ENCODE measurements at regions not wholly inside any gene's neighbourhood (a gene's known extent, or its start where the extent isn't known, plus 50 kb on each side); places are given as distances from the start of the nearest gene placed in this dataset.

- TF ChIP-seq ZNF350 (CRISPR knock-in tag; IDR thresholded peaks at IDR 0.05; ENCODE audit: borderline replicate concordance, low read depth) (no peak), ZNF230 (CRISPR knock-in tag; IDR thresholded peaks at IDR 0.05) (no peak)
Observed at GRCh38 chr4:166182145-166182544, 309.1 kb downstream of the TLL1 start (continued).

- H3K9ac ChIP-seq (ENCODE audit: insufficient read depth, low read depth, low read length): no peak overlapping the region
- no TSS peak for BruUV-seq (replicated peaks)
- in situ Hi-C loops (cut with HindIII; ENCODE audit: extremely low pct_ligation_motif_present, low pct_unique_long_range_greater_than_20kb) (no loop called here), intact Hi-C loops (cut with micrococcal nuclease; ENCODE audit: unreplicated experiment) (no loop called here)
- POLR2A ChIA-PET: no interaction called here
- no peak overlapping the region for H3K4me2 ChIP-seq (ENCODE audit: low read depth, low read length)
- TF ChIP-seq KDM5B (CRISPR knock-in tag; IDR thresholded peaks at IDR 0.05; ENCODE audit: borderline replicate concordance) (no peak), ZNF780A (CRISPR knock-in tag; IDR thresholded peaks at IDR 0.05) (no peak), ZBTB4 (CRISPR knock-in tag; IDR thresholded peaks at IDR 0.05; ENCODE audit: borderline replicate concordance) (no peak), CBX2 (IDR thresholded peaks at IDR 0.05; ENCODE audit: low read depth, low read length) (no peak), CBX2 (CRISPR knock-in tag; IDR thresholded peaks at IDR 0.05; ENCODE audit: low read depth) (no peak), TERF1 (CRISPR knock-in tag; IDR thresholded peaks at IDR 0.05) (no peak)
- ATAC-seq: no peak
- FAIRE-seq: no peak
- H3K79me2 ChIP-seq (ENCODE audit: insufficient read depth, low read length): no peaks in the 10 kb centered on the region
- H2AFZ ChIP-seq (ENCODE audit: low read length): no peak overlapping the region
- no peak for DNase-seq (ENCODE audit: low spot score)
- no peaks in the 10 kb centered on the region for H4K20me1 ChIP-seq (ENCODE audit: insufficient read depth, low read length)
- CTCF ChIA-PET (ENCODE audit: low intra/inter-chr PET ratio, low total read pairs): no interaction called here
- H3K4me3 ChIP-seq (replicated peaks in 1 of 3; ENCODE audit: insufficient read depth in 1 of 3, low read depth in 2 of 3, low read length in 3 of 3): no peak overlapping the region
- H3K27me3 ChIP-seq (ENCODE audit: control insufficient read depth in 1 of 2, insufficient read depth in 2 of 2, low read length in 2 of 2): no peaks in the 10 kb centered on the region; a peak in 1 of 5 replicates
- H3K27ac ChIP-seq (ENCODE audit: extremely low read length, insufficient read depth, low read length): no peak overlapping the region
- no peaks in the 10 kb centered on the region for H3K4me1 ChIP-seq (ENCODE audit: insufficient read depth, low read length)
- no peaks in the 10 kb centered on the region for H3K9me3 ChIP-seq (ENCODE audit: low read length)
- no peaks in the 10 kb centered on the region for H3K36me3 ChIP-seq (replicated peaks in 1 of 2; ENCODE audit: control insufficient read depth in 1 of 2, insufficient read depth in 2 of 2, low read length in 2 of 2)
Observed at GRCh38 chr4:166195101-166195500, 322.1 kb downstream of the TLL1 start.
